PC-3 (cell line): ENCODE measurements at regions not wholly inside any gene's neighbourhood (a gene's known extent, or its start where the extent isn't known, plus 50 kb on each side); places are given as distances from the start of the nearest gene placed in this dataset.

Source experiments
- ATAC-seq: fragments of 200-7000 bp; cut with Tn5 transposase; 2 replicates; pipeline ENCODE4 v1.9.1; 2020; ENCODE audit warnings: mild to moderate bottlenecking, moderate library complexity
- BruUV-seq: library from RNA; stranded (reverse); fragments of 400-500 nt; replicated peaks from 2 replicates; lab custom pipeline; 2021; lab: Mats Ljungman, UMichigan
- CTCF ChIA-PET: fragments of 300-600 bp; sonication (Branson Sonifier 250); formaldehyde crosslinking; loops from one replicate; lab custom pipeline; 2022; ENCODE audit warnings: antibody characterized with exemption; lab: Charles Lee
- POLR2A ChIA-PET: fragments of 300-600 bp; sonication (Branson Sonifier 250); formaldehyde crosslinking; loops from one replicate; lab custom pipeline; 2022; ENCODE audit warnings: antibody characterized with exemption; ENCODE audit not compliant: unreplicated experiment; lab: Charles Lee
- DNase-seq: peaks from one replicate; pipeline ENCODE4 v3.0.0-alpha.2; 2015
- H2AFZ ChIP-seq: fragments of 300-600 bp; sonication (generic); 2 replicates; pipeline ENCODE4 v1.6.0; 2016; ENCODE audit warnings: antibody characterized with exemption, low read length
- H3F3A ChIP-seq: fragments of 300-600 bp; sonication (generic); one replicate; pipeline ENCODE4 v1.6.0; 2017; ENCODE audit warnings: antibody characterized with exemption, low read length, control low read depth, mild to moderate bottlenecking; ENCODE audit not compliant: unreplicated experiment
- H3K27ac ChIP-seq: fragments of 300-600 bp; sonication (generic); 2 replicates; pipeline ENCODE4 v1.5.1; 2016; ENCODE audit warnings: mild to moderate bottlenecking, low read length
- H3K27me3 ChIP-seq: fragments of 300-600 bp; sonication (generic); 2 replicates; pipeline ENCODE4 v1.6.1; 2016; ENCODE audit warnings: low read length, mixed read lengths
- H3K36me3 ChIP-seq: fragments of 300-600 bp; sonication (generic); 2 replicates; pipeline ENCODE4 v1.6.1; 2016; ENCODE audit warnings: low read depth, mixed run types, low read length, mixed read lengths
- H3K4me1 ChIP-seq: fragments of 300-600 bp; sonication (generic); 2 replicates; pipeline ENCODE4 v1.5.1; 2016; ENCODE audit warnings: low read length; ENCODE audit not compliant: insufficient read depth
- H3K4me2 ChIP-seq: fragments of 300-600 bp; sonication (generic); 2 replicates; pipeline ENCODE4 v1.6.0; 2016; ENCODE audit warnings: low read length
- H3K4me3 ChIP-seq: fragments of 300-600 bp; sonication (generic); 2 replicates; pipeline ENCODE4 v1.5.1; 2016; ENCODE audit warnings: mild to moderate bottlenecking, low read length, mixed read lengths
- H3K79me2 ChIP-seq: fragments of 300-600 bp; sonication (generic); 2 replicates; pipeline ENCODE4 v1.6.1; 2017; ENCODE audit warnings: low read length, mixed read lengths
- H3K9ac ChIP-seq: fragments of 300-600 bp; sonication (generic); 2 replicates; pipeline ENCODE4 v1.6.0; 2016; ENCODE audit warnings: mild to moderate bottlenecking, low read length
- H3K9me2 ChIP-seq: fragments of 300-600 bp; sonication (generic); replicated peaks from 2 replicates; pipeline ENCODE4 v1.6.1; 2016; ENCODE audit warnings: mixed run types, low read length, mixed read lengths
- H3K9me3 ChIP-seq: fragments of 300-600 bp; sonication (generic); 2 replicates; pipeline ENCODE4 v1.6.1; 2016; ENCODE audit warnings: low read length, mixed read lengths
- H4K20me1 ChIP-seq: fragments of 300-600 bp; sonication (generic); 2 replicates; pipeline ENCODE4 v1.6.1; 2016; ENCODE audit warnings: low read length, mixed read lengths
- EZH2 ChIP-seq: fragments of 300-600 bp; sonication (generic); IDR thresholded peaks from one replicate; pipeline ENCODE4 v1.6.1; 2017; ENCODE audit warnings: antibody characterized with exemption, mild to moderate bottlenecking, low read length; ENCODE audit not compliant: unreplicated experiment
- EZH2phosphoT487 ChIP-seq: fragments of 300-600 bp; sonication (generic); IDR thresholded peaks from 2 replicates; pipeline ENCODE4 v1.6.1; 2018; ENCODE audit warnings: mild to moderate bottlenecking, antibody characterized with exemption, low read length, borderline replicate concordance
- intact Hi-C: fragments of 100-400 bp; cut with micrococcal nuclease; formaldehyde crosslinking; loops from 2 replicates; pipeline ENCODE4 v1.9.0; 2023
- TF ChIP-seq, protein P1 (sequence below): fragments of 300-600 bp; sonication (generic); conservative IDR thresholded peaks from 2 replicates; pipeline ENCODE4 v1.5.1; 2017; ENCODE audit warnings: antibody characterized with exemption, low read depth, mild to moderate bottlenecking, low read length

DNA sequence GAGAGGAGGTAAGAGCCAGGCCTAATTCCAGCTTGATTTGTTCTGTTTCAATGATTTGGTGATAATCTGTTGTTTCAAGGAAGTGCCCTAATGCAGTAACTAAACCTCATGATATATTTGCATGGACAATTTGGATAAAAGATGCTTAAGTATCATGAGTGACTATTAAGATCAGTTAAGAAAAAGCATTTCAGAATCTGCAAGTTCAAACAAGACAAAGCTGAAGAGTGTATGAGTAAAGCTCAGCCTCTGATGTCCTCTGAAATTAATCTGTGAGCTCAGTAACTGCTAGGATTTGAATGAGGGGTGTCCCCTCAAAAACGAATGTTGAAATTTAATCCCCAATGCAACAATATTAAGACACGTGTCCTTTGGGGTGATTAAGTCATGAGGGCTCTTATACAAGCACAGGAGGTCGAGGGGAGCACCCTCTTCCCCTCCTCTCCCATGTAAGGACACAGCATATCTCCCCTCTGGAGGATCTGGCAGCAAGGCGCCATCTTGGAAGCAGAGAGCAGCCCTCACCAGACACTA is 949.2 kb downstream of the GALC start:
- no peaks in the 10 kb centered on the region for H3K9me2 ChIP-seq
- no peak overlapping the region for H3K27ac ChIP-seq
- no peaks in the 10 kb centered on the region for H3K36me3 ChIP-seq
- ATAC-seq (no peak), DNase-seq (no peak)
- no peak overlapping the region for H3K9ac ChIP-seq
- TF ChIP-seq EZH2phosphoT487: no peak
- TF ChIP-seq, protein P1, sequence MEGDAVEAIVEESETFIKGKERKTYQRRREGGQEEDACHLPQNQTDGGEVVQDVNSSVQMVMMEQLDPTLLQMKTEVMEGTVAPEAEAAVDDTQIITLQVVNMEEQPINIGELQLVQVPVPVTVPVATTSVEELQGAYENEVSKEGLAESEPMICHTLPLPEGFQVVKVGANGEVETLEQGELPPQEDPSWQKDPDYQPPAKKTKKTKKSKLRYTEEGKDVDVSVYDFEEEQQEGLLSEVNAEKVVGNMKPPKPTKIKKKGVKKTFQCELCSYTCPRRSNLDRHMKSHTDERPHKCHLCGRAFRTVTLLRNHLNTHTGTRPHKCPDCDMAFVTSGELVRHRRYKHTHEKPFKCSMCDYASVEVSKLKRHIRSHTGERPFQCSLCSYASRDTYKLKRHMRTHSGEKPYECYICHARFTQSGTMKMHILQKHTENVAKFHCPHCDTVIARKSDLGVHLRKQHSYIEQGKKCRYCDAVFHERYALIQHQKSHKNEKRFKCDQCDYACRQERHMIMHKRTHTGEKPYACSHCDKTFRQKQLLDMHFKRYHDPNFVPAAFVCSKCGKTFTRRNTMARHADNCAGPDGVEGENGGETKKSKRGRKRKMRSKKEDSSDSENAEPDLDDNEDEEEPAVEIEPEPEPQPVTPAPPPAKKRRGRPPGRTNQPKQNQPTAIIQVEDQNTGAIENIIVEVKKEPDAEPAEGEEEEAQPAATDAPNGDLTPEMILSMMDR: no peak
- no peaks in the 10 kb centered on the region for H3K4me1 ChIP-seq
- intact Hi-C loops: no loop called here
- peaks cover 11% of the 10 kb centered on the region; the same call in 1 of the 2 replicates for H3K9me3 ChIP-seq
- no peaks in the 10 kb centered on the region for H4K20me1 ChIP-seq
- POLR2A ChIA-PET: no interaction called here
- no peaks in the 10 kb centered on the region for H3K27me3 ChIP-seq
- no TSS peak for BruUV-seq
- H3F3A ChIP-seq: no peaks in the 10 kb centered on the region
- CTCF ChIA-PET: no interaction called here
- H3K79me2 ChIP-seq: no peaks in the 10 kb centered on the region
- H3K4me2 ChIP-seq: no peak overlapping the region
- H3K4me3 ChIP-seq: no peak overlapping the region
- H2AFZ ChIP-seq: no peak overlapping the region

DNA sequence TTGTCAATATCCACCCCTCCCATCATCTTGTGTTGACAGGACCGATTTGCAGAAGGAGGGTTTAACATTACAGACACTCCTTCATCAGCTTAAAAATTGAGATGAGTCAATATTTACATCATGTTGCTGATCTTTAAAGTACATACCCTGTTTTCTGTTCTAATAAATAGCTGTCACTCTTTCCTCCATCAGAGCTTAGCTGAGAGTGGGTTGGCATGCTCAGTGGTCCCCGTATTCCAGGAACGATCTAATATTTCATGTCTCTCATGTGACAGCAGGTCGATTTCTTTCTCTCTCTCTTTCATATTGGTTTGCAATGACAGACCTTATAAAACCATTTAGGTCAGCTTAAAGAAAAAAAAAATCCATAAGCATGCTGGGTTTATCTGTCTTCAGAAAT is 950.6 kb downstream of the GALC start:
- no peak overlapping the region for H3K27ac ChIP-seq
- ChIA-PET POLR2A (no interaction called here), CTCF (no interaction called here)
- H3K79me2 ChIP-seq: no peaks in the 10 kb centered on the region
- intact Hi-C loops: no loop called here
- peaks cover 10% of the 10 kb centered on the region; the same call in 1 of the 2 replicates for H3K9me3 ChIP-seq
- ATAC-seq (no peak), DNase-seq (no peak)
- no peak for TF ChIP-seq EZH2
- no peak for TF ChIP-seq EZH2phosphoT487
- TF ChIP-seq, protein P1: no peak
- H3K27me3 ChIP-seq: no peaks in the 10 kb centered on the region
- H4K20me1 ChIP-seq: no peaks in the 10 kb centered on the region
- no peaks in the 10 kb centered on the region for H3K9me2 ChIP-seq
- no TSS peak for BruUV-seq
- H2AFZ ChIP-seq: no peak overlapping the region
- H3F3A ChIP-seq: no peaks in the 10 kb centered on the region
- no peak overlapping the region for H3K4me2 ChIP-seq
- no peaks in the 10 kb centered on the region for H3K36me3 ChIP-seq
- no peak overlapping the region for H3K9ac ChIP-seq
- no peak overlapping the region for H3K4me3 ChIP-seq
- no peaks in the 10 kb centered on the region for H3K4me1 ChIP-seq

DNA sequence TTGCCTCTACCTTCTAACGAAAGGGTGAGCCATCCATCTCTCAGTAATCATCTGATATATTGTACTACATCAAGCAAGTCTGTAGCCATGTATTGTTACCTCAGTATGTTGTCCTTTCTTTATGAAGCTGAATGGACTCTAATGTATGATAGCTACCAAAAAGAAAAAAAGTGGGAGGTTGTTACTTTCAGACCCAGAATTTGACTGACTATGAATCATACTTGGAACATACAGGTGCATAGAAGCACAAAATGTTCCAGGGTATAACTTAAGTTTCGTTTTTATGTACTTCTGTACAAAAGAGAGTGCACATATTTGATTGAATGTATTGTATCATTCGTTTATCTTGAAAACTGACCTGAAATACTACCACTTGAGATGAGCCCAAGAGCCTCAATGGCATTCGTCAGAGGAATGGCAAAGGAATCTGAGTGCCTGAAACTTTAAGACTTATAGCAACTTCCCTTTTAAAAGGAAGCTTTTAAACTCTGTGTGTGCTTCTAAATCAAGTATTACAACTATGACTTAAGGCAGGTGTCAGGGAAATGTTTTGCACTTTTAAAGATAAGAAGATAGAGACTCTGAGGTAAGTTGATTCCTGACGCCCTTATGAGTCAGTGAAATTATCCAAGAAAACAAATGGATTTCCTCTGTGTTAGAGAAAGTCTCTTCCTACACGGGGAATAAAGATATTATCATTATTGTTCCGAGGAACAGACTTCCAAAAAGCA is 951.5 kb downstream of the GALC start:
- H3K27ac ChIP-seq: no peak overlapping the region
- H2AFZ ChIP-seq: no peak overlapping the region
- H3K4me2 ChIP-seq: no peak overlapping the region
- BruUV-seq: no TSS peak
- H3K36me3 ChIP-seq: no peaks in the 10 kb centered on the region
- ChIA-PET CTCF (no interaction called here), POLR2A (no interaction called here)
- no peak overlapping the region for H3K9ac ChIP-seq
- ATAC-seq: no peak
- H4K20me1 ChIP-seq: no peaks in the 10 kb centered on the region
- TF ChIP-seq EZH2 (no peak), EZH2phosphoT487 (no peak)
- TF ChIP-seq, protein P1: no peak
- no peaks in the 10 kb centered on the region for H3K27me3 ChIP-seq
- peaks cover 14% of the 10 kb centered on the region for H3K9me3 ChIP-seq
- H3K79me2 ChIP-seq: no peaks in the 10 kb centered on the region
- intact Hi-C loops: no loop called here
- no peak for DNase-seq
- H3K4me3 ChIP-seq: no peak overlapping the region
- H3K9me2 ChIP-seq: no peaks in the 10 kb centered on the region
- H3F3A ChIP-seq: no peaks in the 10 kb centered on the region
- H3K4me1 ChIP-seq: no peaks in the 10 kb centered on the region
